Left forelimb (tissue), 1 donor: ENCODE measurements at regions not wholly inside any gene's neighbourhood (a gene's known extent, or its start where the extent isn't known, plus 50 kb on each side); places are given as distances from the start of the nearest gene placed in this dataset.
"Not testable (repeated sequence)": the region's sequence is repeated elsewhere in the genome, so short reads cannot be mapped to it uniquely, and the experiment has no call there.

Source experiments
- DNase-seq: peaks from one replicate; pipeline ENCODE4 v3.0.0-alpha.2; 2018; ENCODE audit warnings: low spot score

DNA sequence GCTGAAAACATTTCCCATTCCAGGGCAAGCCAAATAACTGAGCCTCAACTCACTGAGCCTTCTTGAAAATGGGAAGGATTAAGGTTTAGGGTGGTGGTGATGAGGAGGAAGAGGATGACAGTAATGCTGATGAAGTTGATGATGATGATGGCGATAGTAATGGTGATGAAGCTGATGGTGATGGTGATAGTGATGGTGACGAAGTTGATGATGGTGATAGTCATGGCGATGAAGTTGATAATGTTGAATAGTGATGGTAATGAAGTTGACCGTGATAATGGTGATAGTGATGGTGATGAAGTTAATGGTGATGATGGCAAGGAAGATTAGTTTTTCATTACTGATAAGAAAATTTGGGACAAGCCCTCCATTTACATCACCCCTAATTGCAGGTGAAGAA lies 285.8 kb upstream of the DYNLRB2 start:
- DNase-seq = no peak

DNA sequence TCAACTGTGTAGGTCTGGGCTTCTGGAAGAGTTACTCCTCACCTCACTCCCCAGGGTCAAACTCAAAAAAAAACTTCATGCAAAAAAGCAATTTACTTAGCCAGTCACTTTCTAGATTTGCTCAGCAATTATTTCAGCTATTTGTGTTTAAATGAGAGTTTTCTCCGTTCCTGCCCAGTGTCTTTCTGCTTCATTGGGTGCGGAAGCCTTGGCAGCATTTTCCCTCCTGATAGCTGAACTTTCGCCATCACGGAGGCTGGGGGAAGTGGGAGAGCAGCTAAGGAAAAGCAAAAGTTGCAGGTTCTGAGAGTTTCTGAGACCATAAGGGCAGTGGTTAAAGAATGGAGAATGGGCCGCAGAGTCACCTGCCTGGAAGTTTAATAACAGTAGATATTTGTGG lies 287.1 kb upstream of the DYNLRB2 start:
- DNase-seq = no peak

DNA sequence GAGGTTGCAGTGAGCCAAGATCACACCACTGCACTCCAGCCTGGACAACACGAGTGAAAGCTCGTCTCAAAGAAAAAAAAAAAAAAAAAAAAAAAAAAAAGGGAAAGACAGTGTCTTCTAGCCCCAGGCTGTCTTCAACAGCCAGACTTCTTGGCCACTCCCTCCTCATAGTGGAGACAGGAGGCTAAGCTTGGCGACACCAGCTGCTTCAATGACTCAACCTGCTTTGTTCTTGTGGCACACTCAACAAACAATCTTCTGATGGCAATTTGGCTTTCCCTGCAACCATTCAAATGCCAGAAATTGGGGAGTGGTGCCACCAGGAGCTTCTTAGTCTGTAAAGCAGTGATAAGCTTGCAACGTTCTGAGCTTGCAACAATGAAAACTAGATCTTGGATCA lies 290.4 kb upstream of the DYNLRB2 start:
- no peak for DNase-seq

DNA sequence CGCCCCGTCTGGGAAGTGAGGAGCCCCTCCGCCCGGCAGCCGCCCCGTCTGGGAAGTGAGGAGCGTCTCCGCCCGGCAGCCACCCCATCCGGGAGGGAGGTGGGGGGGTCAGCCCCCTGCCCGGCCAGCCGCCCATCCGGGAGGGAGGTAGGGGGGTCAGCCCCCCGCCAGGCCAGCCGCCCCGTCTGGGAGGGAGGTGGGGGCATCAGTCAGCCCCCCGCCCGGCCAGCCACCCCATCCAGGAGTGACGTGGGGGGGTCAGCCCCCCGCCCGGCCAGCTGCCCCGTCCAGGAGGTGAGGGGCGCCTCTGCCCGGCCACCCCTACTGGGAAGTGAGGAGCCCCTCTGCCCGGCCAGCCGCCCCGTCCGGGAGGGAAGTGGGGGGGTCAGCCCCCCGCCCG lies 297.5 kb upstream of the DYNLRB2 start:
- DNase-seq = not testable (repeated sequence)

DNA sequence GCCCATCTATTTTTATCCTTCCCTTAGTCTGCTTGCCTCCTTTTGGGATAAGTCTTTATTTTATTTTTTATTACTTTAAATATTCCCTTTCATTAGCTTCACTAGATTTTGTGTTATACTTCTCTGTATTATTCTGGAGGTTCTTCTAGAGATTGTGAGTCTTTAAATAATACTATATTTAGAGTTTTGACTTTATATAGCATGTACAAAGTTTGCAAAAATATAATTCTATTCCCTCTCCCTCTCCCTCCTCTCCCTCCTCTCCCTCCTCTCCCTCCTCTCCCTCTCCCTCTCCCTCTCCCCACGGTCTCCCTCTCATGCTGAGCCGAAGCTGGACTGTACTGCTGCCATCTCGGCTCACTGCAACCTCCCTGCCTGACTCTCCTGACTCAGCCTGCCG lies 298.5 kb upstream of the DYNLRB2 start:
- not testable (repeated sequence) for DNase-seq

DNA sequence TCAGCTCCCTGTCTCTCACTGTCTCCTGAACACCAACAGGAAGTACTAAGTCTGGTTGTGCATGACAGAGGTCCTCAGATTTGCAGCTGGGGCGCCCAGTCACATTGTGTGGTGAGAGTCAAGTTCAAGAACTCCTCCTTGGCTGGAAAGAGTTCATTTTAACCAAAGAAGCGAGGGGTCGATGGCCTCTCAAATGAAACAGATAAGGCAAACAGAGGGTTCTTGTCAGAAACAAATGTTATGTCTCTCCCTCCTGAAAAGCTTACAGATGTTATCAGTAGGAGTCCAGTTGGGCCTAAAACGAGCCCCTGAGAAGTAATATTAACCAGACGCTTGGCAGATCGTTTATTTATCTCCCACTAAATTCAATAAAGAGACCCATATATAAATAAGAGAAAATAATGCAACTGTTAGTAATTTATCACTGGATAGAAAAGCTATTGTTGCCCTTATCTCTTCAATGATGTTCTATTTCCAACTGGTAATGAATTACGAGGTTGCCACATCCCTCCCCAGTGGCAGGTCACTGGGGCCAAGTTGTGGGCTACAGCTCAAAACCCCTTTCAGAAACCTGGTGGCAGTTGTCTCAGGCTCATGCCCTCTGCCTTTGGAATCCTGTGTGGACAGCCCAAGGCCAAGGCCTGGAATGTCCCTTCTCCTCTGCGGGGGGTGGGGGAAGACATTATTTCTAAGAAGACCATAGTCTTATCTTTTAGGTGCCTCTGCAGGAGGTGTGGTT lies 307.5 kb upstream of the DYNLRB2 start:
- DNase-seq = no peak

DNA sequence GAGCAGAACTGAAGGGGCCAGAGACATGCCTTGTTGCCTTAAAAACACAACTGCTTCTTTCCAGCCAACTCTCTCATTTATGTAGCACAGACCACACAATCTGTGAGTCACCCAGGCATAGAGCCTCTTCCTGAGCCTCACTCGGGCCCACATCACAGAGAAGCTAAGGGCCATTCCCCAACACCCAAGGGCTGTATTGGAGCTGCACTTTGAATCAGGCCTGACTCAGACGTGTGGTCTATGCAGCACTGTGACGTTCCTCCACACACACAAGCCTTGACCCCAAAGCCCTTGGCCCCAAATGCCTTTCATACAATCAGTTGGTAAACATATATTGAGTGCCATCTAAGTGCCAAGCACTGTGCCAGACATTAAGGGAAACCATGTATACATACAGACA lies 308.9 kb upstream of the DYNLRB2 start:
- no peak for DNase-seq

DNA sequence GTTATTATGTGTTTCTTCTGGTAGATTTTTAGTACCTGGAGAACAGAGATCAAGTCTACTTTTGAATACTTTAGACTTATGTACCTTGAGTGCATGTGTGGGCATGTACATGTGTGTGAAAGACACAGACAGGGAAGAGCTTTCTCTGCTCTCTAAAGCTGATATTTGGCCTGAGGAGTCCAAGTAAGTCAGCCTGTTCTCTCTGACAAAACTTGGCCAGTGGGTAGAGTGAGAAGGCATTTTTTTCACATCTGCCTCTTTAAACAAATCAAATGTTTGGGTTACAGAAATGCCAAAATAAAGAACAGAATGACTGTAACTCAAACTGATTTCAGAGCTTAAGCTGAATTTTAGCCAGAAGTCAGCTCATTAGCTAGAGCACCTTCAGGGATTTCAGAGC lies 309.7 kb upstream of the DYNLRB2 start:
- DNase-seq = no peak

DNA sequence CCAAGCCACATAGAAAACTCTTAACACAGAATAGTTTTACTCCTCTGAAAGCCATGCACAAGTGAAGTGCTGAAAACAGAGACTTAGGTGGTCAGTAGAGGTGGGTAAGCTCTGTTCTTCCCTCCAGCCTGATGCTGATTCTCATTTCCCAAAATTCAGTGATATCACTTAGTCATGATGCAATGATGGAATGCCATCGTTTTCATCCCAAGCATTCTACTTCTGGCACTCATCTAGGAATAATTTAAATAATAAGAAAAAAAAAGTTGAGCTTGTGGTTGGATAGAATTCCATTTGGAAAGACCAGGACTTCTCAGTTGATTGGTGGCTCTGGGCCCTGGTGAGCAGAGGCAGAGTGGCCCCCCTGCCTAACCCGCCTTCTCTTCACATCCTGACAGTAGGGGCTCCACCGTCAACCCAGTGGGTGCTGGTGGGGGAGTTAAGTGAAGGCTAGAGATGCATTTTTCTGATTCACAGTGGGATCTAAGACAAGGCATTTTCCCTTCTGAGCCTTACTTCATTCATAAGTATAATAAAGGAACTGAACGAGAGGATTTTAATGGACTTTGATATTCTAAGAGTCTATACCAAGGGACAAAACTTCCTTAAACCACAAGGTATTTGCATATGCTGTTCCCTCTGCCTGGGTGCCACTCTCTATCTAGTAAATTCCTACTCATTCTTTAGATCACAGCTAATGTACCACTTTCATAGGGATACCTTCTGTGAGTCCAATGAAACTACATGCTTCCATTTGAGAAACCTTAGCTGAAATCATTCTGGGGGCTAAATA lies 310.3 kb upstream of the DYNLRB2 start:
- DNase-seq = no peak

DNA sequence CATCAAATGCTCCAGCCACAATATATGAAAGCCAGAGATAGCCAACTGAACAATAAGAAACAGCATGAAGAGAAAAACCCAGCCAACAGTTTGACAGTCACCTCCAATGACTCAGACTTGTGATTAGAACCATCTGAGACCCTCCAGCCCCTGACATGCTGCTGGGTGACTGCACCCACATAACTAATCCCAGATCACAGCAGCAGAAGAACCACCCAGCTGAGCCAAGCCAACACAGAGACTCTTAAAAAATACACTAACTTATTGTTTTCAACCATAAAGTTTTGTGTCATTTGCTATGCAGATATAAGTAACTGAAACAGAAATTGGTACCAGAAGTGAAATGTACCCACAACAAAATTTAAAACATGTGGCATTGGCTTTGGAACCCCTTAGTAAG lies 314.3 kb upstream of the DYNLRB2 start:
- DNase-seq = no peak

DNA sequence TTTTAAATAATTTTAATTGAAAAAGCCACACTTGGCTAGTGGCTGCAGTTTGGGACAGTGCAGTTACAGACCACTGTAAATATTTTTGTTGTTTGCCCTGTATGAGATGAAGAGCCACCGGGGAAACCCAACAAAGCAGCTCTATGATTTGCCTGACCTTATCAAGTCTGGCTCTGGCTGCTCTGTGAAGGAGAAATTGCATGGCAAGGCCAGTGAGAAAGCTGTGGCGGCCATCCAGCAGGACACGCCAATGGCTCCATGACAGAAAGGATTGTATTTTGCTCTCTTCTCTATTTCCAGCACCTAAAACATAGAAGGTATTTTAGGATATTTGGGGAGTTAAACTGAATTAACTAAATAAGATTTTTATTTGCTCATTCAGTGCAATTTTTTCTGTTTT lies 330.0 kb upstream of the DYNLRB2 start:
- no peak for DNase-seq

DNA sequence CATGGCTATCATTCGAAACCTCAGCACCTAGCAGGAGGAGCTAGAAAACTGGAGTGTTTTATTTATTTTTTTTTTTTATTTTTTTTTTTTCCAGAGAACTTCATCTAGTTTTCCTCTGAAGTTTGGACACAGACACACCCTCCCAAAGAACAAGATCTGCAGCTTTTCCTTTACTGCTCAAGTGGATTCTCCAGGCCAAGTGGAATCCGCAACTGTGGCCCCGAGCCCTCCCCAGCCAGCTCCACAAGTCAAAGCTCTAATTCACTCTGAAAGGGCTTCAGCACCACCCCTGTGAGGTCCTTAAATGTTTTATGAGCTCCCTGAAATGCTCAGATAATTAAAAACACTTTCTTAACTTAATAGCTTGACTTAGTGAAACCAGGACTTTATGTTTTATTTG lies 332.1 kb upstream of the DYNLRB2 start:
- DNase-seq = no peak

DNA sequence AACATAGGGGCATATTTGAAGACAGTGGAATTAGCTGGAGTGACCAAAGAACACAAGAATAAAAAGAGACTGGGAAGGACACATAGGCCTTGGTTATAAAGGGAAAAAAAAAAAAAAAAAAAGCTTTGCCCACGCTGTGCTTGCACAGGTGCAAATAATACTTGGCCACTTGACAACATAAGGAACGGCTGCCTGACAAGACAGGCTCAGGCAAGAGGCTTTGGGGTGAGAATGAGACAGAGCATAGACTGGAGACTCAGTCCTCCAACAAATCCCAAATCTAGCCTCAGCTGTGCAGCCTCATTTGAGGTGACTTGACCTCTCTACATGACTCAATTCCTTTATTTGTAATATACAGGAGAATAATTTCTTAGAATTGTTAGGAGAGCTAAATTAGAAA lies 332.8 kb upstream of the DYNLRB2 start:
- DNase-seq = no peak

DNA sequence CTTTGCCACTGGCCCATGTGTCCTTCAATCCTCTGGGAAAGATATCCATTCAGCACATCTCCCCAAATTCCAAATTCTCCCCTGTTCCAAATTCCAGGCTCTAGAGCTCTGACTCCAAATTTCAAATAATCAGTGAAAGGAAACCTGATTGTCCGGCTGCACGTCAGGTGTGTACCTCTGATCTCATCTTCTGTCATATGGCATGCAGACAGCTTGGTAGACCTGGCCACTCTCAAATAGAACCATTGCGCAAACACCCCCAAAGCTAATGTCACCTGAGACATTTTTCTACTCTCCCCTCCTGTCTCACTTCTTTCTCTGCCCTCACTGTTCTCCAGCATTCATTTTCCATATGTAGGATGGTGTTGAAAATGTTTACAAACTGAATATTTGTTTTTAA lies 337.0 kb upstream of the DYNLRB2 start:
- no peak for DNase-seq

DNA sequence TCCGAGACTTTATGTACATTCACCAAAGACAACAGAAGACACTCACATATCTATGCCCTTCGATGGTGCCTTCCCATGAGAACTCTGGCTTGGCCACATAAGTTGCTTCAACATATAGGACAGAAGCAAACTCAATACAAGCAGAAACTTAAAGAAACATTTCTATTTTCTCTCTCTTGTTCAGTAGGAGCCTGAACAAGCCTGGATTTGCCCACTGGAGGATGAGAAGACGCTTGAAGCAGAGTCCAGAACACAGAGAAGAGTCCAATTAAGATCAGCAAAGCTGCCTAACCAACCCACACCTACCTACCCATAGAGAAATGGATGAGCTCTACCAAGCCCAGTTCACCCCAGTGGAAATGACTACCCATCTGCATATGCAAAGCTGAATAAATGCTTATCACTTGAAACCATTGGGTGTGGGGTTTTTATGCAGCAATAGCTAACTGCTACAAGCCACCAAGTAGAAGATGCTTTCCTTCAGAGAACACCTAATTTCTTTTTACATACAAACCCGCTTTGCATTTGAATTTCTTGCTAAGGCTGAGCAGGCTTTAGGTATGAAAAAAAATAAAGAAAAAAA lies 337.9 kb upstream of the DYNLRB2 start:
- no peak for DNase-seq

DNA sequence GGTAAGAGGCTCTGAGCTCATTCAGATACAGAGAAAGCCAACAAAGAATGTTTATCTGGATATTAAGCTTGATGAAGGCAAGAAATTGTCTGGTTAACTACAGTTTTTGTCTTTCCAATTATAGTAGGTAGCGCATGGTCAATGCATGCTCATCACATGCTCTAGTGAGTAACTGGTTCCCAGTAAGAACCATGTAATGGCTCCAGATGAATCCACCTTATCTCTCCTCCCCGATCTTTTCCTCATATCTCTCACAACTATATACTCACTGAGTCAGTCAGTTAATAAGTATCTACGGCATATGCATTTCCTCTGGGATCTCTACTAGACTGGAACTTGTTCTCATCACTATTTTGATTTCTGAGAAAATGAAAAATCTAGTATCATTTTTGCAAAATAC lies 340.7 kb upstream of the DYNLRB2 start:
- no peak for DNase-seq

DNA sequence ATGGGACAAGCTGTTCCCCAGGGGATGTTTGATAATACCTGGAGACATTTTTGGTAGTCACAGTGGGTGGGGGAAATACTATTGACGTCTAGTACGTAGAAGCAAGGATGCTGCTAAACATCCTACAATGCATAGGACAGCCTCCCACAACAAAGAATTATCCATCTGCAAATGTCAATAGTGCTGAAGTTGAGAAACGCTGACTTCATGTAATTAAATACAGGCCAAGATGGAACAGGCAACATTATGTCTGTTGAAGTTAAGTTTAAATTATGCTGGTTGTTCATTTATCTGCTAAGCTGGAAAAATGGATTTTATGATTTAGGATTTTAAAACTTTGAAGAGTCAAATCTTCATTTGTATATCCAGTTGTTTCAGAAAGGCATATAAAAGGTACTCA lies 341.2 kb upstream of the DYNLRB2 start:
- DNase-seq = no peak

DNA sequence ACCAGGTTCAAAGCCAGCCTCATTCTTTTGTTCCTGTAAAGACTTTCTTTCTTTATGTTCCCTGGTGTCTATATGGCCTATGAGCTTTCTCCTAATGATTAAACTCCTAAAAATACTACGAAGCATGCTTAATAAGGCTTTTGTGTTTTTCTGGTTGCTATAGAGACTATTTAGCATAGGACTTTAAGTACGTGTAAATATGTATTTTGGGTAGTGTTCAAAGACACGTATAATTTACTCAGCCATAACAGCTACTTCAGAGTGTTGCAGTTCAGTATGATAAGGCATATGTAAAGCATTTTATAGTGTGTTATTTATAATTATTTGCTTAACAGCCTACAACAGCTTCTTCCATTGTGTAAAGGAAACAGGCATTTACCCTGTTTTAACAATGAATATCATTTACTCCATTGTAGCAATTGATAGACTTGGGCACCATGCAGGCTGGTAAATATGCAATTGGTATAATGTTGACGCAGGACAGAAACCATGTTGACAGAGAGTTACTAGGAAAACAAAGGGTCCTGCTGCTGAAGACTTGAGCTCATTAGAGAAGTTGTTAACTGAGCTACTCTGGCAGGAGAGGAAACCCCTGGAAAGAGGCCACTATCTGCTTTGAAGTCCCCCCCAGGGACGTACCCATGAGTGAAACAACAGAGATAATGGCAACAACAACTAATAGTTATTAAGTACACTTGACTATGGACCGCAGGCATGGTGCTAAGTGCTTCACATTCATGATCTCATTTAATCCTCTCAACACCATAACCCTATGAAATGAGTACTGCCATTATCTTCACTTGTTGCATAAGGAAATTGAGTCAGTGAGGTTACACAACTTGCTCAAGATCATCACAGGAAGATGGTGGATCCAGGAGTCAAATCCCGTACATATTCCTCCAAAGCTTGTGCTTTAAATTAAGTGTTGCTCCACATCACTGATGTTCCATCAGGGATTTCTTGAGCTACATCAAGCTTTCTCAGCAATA lies 342.2 kb upstream of the DYNLRB2 start:
- DNase-seq = no peak

DNA sequence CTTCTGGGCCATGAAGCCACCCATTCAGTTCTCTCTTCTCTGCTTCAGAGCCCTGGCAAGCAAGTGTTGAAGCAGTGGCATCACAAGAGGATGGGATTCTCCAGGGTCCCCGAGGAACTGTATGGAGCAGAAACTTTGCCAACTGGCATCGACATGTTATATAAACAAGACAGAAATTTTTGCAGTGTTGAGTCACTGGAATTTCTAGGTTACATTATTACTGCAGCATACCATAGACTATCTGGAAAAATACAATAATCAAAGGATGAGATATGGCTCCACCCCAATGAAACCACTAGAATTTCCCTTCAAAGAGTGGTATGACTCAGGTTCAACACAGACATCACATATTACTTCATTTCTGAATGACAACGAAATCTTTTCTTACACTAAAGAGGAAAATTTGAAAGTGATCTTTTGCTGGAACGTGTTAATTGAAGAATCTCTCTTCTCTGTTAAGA lies 343.0 kb upstream of the DYNLRB2 start:
- no peak for DNase-seq

DNA sequence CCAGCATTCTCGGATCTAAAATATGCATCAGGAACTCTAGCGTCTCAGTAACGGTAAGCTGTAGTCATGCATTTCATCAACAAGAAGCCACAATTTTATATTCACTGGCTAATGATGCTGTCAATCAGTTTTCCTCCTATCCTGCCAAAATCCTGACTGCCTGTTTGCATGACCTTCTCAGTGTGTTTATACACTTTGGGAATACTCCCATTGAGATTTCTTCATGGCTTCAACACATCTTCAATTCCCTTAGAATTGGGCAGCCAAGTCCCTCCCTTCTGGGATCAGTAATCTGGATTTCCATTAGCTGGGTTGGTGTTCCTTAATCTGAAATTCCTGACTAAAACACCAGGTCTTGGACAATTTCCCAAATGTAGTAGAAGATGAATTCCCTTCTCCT lies 348.9 kb upstream of the DYNLRB2 start:
- DNase-seq = no peak

DNA sequence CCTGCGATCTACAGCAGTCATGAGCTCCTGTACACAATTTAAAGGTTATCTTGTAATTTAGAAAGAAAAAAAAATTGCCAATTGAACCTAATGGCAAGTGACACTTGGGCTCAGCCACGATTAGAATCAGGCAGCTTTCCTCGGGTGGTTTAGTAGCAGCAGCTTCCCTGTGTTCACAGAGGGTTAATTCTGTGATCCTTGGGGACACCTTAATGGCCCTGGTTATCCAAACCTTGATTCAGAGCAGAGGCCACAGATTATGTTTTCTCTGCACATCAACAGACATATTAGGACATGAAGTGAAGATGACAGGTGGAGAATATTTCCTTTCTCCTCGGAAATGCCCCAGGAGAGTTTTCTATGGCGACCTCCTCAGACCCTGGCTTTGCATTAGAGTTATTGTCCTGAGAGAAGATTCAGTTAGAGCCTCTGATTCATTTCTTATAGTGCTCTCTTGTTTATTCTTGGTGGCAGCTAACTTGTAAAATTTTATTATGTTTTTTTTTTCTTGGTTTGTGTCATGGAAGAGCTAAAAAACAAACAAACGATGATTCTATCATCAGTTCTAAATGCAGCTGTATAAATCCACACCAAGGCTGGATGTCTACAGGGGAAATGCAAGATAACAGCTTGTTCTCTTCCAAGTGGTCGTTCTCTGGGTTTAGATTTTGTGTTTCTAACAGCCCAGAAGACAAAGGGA lies 351.2 kb upstream of the DYNLRB2 start:
- DNase-seq = no peak
